Tibial nerve (tissue), 4 donors: ENCODE measurements at regions not wholly inside any gene's neighbourhood (a gene's known extent, or its start where the extent isn't known, plus 50 kb on each side); places are given as distances from the start of the nearest gene placed in this dataset.

Experiments used
- EP300 ChIP-seq, 2 donors: sonication (generic); formaldehyde crosslinking; IDR thresholded peaks; one replicate each; pipeline ENCODE4 v1.6.1; 2017; ENCODE audit warnings: antibody characterized with exemption in 2 of 2, mild to moderate bottlenecking in 1 of 2
- POLR2A ChIP-seq, 2 donors: fragments of 450-650 bp; IDR thresholded peaks; one replicate each; pipeline ENCODE4 v1.6.1; 2017; ENCODE audit warnings: antibody characterized with exemption in 2 of 2, mild to moderate bottlenecking in 2 of 2, moderate library complexity in 2 of 2
- TF ChIP-seq, protein P1 (sequence below), 5 experiments: fragments of 200-600 bp in 3 of 5; fragments of 450-650 bp in 2 of 5; sonication (generic) in 3 of 5; IDR thresholded peaks; one replicate each; pipeline ENCODE4 v1.5.1; 2016 to 2019; ENCODE audit warnings: antibody characterized with exemption in 5 of 5, mild to moderate bottlenecking in 3 of 5, moderate library complexity in 2 of 5

DNA sequence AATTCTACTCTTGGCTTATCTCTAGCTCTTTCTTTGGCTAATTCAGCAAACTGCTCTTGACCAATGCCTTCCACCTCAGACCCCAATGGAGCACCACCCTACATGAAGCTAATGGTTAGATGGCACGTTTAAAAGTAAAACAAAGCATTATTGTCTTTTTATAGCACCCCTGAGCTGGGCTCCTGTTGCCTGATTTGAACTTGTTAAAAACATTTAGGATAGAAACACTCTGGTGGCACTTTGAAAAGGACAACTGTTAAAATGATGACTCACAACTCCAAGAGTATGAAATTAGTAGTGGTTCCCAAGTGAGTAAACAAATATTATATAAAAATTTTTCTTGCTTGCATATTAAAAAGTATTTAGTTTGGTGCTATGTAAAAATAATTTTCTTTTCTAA is 299.6 kb upstream of the DCN start:
- TF ChIP-seq, protein P1, sequence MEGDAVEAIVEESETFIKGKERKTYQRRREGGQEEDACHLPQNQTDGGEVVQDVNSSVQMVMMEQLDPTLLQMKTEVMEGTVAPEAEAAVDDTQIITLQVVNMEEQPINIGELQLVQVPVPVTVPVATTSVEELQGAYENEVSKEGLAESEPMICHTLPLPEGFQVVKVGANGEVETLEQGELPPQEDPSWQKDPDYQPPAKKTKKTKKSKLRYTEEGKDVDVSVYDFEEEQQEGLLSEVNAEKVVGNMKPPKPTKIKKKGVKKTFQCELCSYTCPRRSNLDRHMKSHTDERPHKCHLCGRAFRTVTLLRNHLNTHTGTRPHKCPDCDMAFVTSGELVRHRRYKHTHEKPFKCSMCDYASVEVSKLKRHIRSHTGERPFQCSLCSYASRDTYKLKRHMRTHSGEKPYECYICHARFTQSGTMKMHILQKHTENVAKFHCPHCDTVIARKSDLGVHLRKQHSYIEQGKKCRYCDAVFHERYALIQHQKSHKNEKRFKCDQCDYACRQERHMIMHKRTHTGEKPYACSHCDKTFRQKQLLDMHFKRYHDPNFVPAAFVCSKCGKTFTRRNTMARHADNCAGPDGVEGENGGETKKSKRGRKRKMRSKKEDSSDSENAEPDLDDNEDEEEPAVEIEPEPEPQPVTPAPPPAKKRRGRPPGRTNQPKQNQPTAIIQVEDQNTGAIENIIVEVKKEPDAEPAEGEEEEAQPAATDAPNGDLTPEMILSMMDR (IDR thresholded peaks at IDR 0.05): no peak
- no peak for TF ChIP-seq POLR2A (IDR thresholded peaks at IDR 0.05)
- no peak for TF ChIP-seq EP300 (IDR thresholded peaks at IDR 0.05)
